ENCODE measurements at regions not wholly inside any gene's neighbourhood (a gene's known extent, or its start where the extent isn't known, plus 50 kb on each side); places are given as distances from the start of the nearest gene placed in this dataset.

DNA sequence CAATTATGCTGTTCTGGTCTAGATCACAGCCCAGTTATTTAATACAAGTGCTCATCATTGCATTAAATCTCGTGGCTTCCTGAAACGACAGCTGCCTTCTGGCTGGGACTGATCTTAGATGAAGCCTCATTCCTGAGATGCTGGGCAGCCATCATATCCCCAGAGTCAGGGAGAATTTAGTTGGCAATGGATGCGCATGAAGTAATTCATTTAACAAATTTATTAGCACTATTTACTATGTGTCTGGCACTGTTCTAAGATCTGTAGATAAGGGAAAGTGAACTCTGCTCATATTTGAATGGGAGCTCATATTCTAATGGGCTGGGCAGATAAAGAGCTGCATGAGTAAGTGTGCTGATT is 244.7 kb downstream of the KCNS3 start:
- DNase-seq = no peak

DNA sequence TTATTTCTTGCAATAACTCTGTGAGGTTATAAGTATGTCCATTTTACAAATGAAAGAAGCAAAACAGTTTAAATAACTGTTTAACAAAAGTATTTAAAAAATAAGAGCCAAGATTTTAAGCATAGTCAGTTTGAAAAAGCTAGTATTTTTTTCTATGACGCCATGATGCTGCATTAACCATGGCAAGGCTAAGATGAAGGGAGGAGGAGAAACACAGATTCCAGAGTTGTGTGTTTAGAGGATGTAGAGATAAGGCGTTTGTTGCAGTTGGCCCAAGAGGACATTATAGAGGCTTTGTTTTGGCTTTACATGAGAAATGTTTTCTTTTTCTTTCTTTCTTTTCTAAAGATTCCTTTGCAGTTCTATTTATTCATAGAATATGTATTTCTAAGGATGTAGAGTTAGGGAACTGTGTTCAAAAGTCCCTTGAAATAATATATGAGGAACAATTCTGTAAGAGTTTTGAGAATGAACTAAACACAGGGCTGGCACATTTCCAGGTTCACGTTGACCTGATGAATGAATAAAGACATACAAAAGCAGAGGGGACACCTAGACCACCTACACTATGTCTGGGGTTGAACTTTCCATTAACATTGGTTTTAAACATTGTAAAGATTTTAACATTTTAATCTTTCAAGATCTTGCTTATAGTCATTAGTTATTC is 244.2 kb downstream of the KCNS3 start:
- DNase-seq = no peak

DNA sequence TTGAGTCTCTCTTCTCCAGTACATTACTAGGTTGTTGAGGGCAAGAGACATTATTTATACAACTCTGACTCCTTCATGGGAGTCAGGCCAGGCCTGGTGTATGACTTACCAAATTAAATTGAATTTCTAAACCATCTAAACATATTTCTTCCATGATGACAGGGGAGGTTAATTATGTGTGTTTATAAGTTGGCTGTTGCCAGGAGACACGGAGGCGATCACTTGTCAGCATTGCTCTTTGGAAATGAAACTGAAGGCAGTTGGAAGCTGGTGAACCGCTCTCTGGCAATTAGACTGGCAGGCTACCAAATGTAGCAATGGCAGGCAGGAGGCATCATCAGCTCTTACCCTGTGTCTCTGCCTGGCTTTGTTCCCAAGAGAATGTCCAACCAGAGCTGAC is 241.4 kb downstream of the KCNS3 start:
- no peak for DNase-seq

DNA sequence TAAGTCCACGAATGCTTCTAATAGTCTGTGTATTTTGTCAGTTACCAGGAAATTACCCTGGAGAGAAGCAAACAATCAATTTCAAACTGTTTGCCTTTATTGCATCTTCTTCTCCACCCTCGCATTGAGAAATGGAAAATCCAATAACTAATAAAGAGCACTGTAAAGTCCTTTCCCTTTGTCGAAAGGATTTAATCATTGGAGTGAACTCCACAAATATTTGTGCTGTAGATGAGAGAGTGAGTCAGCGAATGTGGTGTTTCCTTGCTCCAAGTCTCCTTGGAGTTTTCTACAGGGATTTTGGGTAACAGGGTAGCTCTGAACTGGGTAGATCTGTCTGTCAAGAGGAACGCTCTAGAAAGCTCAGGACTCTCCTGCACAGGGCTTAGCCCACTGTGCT is 240.2 kb downstream of the KCNS3 start:
- no peak for DNase-seq

DNA sequence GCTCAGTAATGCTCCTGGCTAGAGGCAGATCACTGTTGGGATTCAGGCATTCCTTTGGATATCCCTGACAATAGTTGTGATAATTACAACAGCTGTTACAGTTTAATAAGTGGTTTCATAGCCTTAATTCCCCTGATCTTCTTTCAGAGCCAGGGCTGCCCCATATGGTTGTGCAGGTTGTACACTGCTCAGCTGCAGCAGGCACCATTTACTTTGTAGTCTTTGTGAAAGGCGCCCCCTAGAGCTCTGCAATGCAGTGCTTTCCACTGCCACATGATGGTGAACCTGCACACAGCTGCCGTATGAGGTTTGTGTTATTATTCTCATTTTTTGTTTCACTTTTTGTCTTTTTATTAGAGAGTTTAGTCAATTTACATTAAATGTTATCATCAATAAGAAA is 239.1 kb downstream of the KCNS3 start:
- peak; percentile 60 for DNase-seq

DNA sequence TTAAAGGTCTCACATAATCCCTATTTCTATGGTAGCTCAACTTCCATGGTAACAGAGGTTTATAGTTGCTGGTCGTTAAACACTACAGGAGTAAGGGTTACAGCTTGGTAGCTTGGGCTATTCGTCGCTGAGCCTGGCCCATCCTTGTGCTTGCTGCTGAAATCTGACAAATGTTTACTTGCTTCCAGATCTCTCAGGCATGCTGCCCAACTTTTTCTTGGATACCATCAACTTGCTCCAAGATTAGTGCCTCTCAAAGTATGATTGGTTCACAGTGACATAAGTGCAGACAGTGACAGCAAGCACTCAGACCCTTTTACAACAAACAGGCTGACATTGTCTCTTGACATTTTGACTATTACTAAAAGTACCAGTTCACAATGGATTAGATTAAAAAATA is 231.8 kb downstream of the KCNS3 start:
- DNase-seq = no peak

DNA sequence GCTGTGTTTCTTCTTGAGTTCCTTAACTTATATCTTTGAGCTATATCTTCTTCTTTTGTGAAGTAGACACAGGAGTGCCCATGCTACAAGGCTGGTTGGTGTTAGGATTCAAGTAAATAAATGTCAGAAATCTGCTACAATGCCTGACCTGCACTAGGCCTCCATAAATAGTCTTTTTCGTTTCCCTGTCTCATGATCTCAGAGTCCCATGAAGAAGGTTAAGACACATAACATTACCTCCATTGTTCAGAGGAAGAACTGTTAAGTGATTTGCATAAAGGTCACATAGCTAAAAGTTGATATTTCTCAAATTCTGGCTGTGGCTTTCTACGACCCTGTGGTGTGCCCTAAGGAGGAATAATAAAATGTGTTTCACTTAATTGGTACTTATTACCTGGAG is 228.4 kb downstream of the KCNS3 start:
- no peak for DNase-seq

DNA sequence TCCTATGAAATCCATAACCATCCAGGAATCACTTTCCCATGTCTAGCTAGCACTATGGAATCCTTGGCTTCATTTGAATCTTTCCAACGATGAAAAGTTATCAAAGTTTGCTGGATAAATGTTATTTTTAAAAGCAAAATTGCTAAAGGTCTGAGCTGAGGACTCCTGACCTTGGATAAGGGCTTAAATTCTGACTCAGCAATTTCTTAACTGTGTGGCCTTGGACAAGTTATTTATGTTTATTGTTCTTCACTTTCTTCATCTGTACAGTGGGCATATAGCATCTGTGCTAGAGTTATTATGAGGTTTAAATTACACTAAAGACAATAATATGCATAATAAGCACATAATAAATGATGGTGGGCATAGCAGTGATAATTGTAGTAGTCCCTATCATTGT is 227.5 kb downstream of the KCNS3 start:
- DNase-seq = no peak

DNA sequence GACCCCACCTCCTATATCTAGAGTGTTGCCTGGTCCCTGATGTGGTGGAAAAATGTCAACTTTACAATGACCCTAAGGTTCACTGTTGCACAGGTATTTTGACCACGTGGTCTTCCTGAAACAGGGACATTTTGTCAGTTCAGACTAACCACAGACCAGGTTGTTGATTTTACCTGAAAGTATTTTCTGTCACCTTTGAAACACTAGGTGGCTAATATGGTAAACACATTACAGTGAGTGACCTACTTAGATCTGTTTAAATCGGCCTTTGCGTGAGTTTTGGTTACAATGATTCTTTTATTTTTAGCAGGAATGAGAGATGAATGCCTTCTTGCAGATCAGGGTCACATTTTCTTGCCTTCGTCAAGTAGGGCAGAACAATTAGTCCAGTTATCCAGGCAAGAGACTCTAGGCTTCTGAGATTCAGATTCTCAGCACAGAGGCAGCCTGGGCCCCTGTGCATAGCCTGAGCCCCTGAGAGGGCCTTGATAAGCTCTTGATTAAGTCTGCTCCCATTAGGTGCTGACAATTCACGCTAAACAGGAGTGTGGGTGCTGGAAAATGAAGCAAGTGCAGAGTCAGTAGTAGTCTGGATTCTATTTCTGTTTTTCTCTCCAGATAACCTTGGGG is 226.2 kb downstream of the KCNS3 start:
- DNase-seq = no peak

DNA sequence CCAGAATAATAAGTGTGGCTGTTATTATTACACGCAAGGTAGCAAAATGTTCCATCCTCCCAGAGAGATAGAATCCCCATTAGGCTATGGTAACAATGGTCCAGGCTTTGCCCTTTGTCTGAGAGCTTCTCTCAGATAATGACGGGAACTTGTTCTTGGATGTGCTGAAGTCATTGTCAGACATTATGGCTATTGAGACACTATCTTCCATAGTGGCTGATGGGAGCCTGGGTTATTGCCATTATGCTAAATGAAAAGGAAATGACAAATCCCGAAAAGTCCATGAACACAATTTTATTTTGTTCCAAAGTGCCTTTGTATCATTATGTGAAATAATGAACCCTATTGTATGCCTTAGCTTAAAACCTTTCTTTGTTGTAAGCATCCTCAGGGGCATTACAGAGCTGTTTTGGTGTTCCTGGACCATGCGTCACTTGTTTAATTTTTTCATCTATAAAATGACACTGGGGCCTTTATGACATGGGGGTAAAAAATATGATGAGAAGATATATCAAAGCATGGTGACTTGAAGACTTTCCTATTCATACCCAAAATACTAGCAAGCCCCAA is 218.5 kb downstream of the KCNS3 start:
- DNase-seq = no peak

DNA sequence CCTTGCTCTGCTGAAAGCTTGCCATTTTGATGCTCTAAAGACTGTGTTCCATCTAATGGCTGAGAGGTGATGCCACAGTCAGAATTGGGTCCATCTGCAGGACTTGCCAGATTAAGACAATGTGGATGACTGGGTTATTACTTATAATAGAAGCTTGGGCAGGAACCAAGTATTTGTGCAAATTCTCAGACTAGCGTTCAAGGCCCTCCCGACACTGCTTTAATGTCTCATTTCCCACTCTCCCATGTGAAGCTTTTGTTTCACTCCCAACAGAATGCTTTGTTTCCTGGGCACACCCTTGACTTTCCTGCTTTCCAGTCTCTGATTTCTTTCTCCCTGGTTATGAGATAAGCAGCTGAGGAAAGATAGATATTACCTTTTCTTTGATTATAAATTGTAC is 215.8 kb downstream of the KCNS3 start:
- no peak for DNase-seq

DNA sequence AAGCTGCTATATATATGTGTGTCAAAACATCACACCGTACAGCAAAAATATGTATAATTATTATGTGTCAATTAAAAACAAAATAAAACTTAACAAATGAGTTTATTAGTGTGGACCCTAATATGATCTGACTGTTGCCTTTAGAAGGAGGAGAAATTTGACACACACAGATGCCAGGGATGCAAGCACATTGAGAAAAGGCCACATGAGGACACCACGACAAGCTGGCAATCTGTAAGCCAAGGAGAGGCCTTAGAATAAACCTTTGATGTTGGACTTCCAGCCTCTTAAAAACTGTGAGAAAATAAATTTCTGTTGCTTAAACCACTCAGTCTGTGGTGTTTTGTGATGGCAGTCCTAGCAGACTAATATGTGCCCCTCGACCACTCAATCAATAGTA is 214.7 kb downstream of the KCNS3 start:
- DNase-seq = no peak

DNA sequence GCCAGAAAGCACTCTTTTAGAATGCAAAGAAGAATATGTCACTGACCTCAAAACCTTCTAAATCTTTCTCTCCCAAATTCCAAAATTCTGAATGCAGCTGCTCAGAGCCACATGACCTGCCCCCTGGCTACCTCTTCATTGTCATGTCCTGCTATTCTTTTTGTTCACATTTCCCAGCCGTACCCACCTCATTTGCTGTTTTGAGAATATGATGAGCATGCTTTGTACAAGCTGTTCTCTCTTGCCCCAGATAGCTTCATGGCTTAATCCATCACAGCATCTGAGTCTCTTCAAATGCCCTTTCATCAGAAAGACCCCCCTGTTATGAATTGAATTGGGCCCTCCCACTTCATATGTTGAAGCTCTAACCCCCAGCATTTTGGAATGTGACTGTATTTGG is 214.3 kb downstream of the KCNS3 start:
- no peak for DNase-seq

DNA sequence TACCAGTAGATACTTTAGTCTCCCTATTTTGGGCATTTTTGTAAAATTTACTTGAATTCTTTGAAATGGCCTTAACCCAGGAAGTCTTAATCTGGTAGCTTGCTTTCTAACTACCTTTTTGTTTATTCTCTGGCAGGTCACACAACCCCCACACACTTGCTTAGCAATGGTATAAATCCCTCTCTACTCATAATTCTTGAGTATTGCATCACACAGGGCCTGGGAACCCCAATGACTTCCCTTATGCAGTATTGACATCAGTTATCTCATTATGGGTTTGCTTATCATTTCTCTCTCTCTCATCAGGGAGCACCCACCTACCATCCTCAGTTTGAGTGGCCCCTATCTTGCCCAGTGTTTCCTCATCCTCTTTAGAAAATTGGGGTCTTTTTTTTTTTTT is 207.1 kb downstream of the KCNS3 start:
- peak; percentile 51 for DNase-seq

DNA sequence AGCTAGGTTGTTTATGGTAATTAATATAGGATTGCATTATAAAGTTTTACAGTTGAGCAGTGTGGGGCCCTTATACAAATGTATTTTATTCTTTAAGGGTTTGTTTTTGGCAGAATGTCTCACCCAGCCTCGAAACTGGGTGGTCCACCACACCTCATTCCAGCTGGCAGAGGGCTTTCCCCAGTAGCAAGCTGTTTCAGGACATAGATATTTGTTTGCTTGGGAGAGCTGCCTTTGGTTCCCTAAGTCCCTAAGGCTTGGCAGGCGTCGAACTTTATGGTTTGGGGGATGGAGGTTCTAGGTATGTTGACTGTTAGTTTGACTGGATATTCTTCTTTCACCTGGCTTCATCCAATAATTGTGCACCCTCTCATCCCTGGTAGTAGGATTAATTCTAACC is 205.9 kb downstream of the KCNS3 start:
- no peak for DNase-seq

DNA sequence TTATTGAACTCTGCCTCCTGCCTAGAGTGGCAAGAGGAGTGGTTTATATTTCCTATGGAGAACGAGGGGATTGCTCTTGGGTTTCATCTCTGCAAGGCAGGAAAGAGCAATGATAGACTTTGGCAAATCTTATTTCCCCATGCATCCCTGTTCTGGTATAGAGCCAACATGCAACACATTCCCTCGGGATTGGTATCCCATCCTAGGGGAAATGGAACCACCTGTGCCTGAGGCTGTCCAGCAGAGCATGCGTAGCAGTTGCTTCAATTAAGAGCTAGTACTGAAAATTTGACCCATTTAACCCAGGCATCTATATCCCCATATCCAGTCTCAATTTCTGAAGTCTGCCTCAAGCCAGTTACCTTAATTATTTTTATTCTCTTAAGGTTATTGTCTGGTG is 205.3 kb downstream of the KCNS3 start:
- no peak for DNase-seq

DNA sequence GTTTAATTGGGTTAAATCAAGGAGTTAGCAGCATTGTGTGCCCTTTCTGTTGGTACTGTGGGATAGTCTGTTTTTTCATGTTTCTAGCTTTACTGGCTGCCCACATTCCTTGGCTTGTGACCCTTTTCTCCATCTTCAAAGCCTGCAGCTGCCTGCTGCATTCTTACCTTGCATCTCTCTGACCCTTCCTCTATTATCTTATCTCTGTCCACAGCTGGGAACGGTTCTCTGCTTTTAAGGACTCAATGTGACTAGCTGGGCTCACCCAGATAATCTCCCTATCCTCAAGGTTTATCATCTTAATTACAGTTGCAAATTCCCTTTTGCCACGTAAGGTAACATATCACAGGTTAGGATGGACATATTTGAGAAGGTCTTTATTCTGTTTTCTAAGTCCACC is 199.7 kb downstream of the KCNS3 start:
- DNase-seq = peak; percentile 57

DNA sequence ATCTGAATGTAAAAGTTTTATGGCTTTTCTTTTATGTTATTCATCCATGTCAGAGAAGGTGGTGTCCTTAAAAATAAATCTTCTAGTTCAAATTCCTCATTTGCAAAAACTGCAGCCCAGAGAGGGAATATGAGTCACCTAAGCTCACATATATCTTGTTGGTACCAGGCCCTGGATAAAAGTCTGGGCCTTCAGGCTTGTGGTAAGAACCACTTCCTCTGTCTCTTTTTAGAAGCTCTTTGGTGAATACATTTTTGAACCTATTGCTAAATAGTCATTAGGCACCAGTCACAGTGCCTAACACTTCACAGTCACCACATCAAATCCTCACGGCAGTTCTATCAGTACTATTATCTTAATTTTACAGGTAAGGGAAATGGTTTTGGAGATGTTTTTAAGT is 199.2 kb downstream of the KCNS3 start:
- peak; percentile 81 for DNase-seq

DNA sequence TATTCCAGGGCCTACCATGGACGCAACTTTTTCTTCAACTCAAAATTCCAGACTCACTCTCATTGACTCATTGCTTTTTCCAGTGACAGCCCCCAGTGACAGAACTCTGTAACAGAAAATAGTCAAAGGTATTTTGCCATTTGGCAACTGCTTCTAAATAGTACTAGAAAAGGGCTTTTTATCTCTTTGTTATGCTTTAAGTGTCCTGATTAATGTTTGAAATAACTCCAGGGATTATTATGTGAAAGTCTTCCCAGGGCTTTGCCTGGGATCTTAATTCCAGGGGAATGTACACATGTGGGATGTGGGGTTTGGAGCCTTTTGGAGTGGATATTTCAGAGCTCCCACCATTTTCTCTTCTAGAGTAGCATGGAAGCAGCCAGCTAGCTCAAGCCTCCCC is 198.8 kb downstream of the KCNS3 start:
- DNase-seq = no peak

DNA sequence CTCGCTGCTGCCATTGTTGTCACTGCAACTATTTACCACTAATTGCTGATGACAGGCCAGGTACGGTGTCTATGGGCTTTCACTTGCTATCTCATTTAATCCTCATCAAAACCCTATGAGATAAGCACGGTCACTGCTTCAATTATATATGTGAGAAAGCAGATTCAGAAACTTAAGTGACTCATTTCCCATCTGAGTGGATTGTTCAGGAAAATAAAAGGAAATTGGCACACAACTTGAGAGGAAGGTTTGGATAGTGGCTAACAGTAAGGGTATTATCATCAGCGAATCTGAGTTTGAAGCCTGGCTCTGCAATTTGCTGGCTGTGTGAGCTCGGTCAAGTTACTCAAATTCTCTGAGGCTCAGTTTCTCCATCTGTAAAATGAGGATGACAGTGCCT is 196.0 kb downstream of the KCNS3 start:
- no peak for DNase-seq

DNA sequence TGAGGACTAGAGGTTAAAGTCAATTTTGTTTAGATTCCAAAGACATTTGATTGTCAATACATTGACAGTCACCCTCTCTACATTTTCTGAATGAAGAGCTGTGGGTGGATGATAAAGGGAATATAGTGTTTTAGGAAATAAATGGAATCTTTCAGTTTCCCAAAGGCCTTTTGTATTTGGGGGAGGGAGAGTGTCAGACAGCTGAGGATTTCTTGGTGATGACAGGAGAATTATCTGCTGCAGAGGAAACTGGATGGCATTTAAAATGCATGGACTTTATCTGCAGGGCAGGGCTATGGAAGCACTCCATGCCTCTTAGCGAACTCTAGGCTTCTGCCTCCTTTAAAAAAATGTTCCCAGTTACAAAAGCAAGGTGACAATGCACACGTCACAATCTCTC is 195.1 kb downstream of the KCNS3 start:
- no peak for DNase-seq

DNA sequence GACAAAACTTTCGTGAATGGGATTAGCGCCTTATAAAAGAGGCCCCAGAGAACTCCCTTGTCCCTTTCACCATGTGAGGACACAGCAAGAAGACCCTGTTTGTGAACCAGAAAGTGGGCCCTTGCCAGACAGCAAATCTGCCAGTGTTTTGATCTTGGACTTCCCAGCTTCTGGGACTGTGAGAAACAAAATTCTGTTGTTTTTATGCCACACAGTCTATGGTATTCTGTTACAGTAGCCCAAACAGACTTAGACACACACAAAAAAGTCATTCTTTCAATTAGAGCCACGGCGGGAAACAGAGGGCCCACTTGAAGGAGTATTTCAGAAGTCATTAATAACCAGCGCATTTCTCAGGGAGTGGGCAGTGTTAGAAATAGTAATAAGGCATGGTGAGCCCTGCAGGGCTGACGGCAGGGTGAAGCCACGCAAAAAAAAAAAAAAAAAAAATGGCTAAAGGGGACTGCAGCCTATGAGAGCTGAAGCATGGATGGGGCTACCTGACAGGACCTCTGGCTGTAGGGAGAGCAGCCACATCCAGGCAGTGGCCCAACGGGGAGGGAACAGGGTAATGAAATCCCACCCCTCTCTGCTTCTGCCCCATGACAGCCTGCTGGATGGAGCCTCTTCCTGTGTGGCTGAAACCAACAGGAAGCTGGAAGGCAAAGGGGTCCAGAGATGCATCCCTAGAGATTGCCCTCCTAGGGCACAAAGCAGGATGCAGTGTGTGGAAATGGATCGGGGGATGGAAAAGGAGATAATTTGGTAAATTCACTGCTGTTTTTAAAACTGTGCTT is 189.3 kb downstream of the KCNS3 start:
- no peak for DNase-seq

DNA sequence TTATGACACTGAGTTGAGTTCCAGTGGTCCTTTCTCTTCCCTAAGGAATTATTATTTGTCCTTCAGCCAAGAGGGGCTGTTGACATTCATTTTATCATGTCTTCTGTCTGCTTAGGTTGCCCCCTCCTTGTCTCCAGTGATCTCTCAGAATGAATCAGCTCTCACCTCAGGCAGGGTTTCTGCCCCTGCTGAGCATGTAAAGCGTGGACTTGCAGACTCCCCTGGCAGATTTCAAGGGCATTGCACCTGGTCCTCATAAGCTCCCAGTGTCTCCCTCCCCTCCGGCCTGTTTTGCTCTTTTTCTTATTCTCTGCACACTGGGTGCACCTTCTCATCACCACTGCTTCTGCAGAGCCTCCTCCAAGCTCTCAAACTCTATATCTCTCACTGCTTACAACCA is 188.4 kb downstream of the KCNS3 start:
- no peak for DNase-seq

DNA sequence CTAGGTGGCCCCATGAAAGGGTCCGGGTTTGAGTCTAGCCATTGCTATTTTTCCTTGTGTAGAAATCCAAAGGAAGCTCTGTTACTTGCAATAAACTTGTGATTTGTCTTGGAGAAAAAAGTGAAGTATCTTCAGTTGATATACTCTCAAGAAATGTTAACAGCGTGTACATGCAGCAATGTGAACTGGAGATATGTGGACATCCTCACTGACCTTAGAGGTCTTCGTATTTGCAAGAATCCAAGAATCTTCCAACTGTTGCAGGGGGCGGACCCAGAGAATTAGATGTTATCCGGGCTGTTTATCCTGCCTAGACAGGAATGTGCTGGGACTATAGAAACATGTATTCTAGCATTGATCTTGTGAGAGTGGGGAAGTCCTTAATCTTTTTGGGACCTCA is 187.6 kb downstream of the KCNS3 start:
- no peak for DNase-seq
